ENCODE measurements at regions not wholly inside any gene's neighbourhood (a gene's known extent, or its start where the extent isn't known, plus 50 kb on each side); places are given as distances from the start of the nearest gene placed in this dataset.

GRCh38 chr6:90916968-90917367 lies 330.1 kb upstream of the MAP3K7 start:
- no peak overlapping the region for H4K5ac ChIP-seq (ENCODE audit: insufficient read length, low read depth, low read length)
- no peak overlapping the region for H2BK5ac ChIP-seq (ENCODE audit: insufficient read length, low read length)
- no peak overlapping the region for H2AK5ac ChIP-seq (ENCODE audit: insufficient read length, low read length)
- H2BK12ac ChIP-seq (ENCODE audit: insufficient read length, low read depth, low read length): no peak overlapping the region
- H3K4me1 Mint-ChIP-seq: peaks cover 0 to 3% of the 10 kb centered on the region in 2 experiments; a peak in 2 of 4 replicates
- H4K20me1 ChIP-seq (ENCODE audit: control insufficient read depth, insufficient read depth, insufficient read length): no peaks in the 10 kb centered on the region
- peaks cover 6% of the 10 kb centered on the region for H3K9me3 ChIP-seq (ENCODE audit: control insufficient read depth, low read depth, low read length)
- H2BK15ac ChIP-seq (ENCODE audit: low read depth, low read length): no peak overlapping the region
- no peaks in the 10 kb centered on the region for H3K79me2 ChIP-seq (ENCODE audit: insufficient read depth, low read length)
- no peak overlapping the region for H3K23ac ChIP-seq (ENCODE audit: insufficient read length, low read depth, low read length)
- H3K4me3 Mint-ChIP-seq: no peak overlapping the region
- no peaks in the 10 kb centered on the region for H3K79me1 ChIP-seq (ENCODE audit: insufficient read depth, low read depth, low read length, poor library complexity, severe bottlenecking)
- H3K9me3 Mint-ChIP-seq: peaks cover 25 to 29% of the 10 kb centered on the region in 2 experiments
- no peak overlapping the region for H3K4me2 ChIP-seq (ENCODE audit: insufficient read depth, insufficient read length, low read length)
- H3K4me1 ChIP-seq (ENCODE audit: insufficient read depth, low read length): no peaks in the 10 kb centered on the region
- H3K27me3 ChIP-seq (ENCODE audit: insufficient read depth, low read length): no peaks in the 10 kb centered on the region
- peaks cover 14 to 22% (median 20%) of the 10 kb centered on the region in 3 experiments for H3K36me3 Mint-ChIP-seq (ENCODE audit: insufficient read depth in 1 of 3, low read depth in 3 of 3)
- TF ChIP-seq CTCF (conservative IDR thresholded peaks at IDR 0.05): no peak
- no CpG with 5 or more reads among the region's 1 CpG for WGBS (ENCODE audit: extremely low coverage, insufficient read length, low lambda C conversion rate)
- DNase-seq: no peak
- no peaks in the 10 kb centered on the region for H3K23me2 ChIP-seq (ENCODE audit: insufficient read length, low read depth, low read length, poor library complexity, severe bottlenecking)
- no peak overlapping the region for H3K18ac ChIP-seq (ENCODE audit: insufficient read length, low read depth, low read length)
- H3K4ac ChIP-seq (ENCODE audit: low read depth, low read length): no peak overlapping the region
- H4K8ac ChIP-seq (replicated peaks; ENCODE audit: insufficient read length, low read depth, low read length): no peak overlapping the region
- H3K56ac ChIP-seq (ENCODE audit: insufficient read length, low read depth, low read length): no peak overlapping the region
- H3K14ac ChIP-seq (ENCODE audit: insufficient read depth, low read length): no peak overlapping the region
- no peak overlapping the region for H2AFZ ChIP-seq (ENCODE audit: low read length)
- no peak overlapping the region for H2BK120ac ChIP-seq (ENCODE audit: low read depth, low read length, poor library complexity, severe bottlenecking)
- H3K27ac ChIP-seq (ENCODE audit: insufficient read length, low read depth, low read length): no peak overlapping the region
- H4K91ac ChIP-seq (ENCODE audit: insufficient read length, low read depth, low read length): no peak overlapping the region
- H3K9ac ChIP-seq (ENCODE audit: extremely low read depth, insufficient read length, low read length): no peak overlapping the region
- no peak overlapping the region for H3K27ac Mint-ChIP-seq
- H2BK20ac ChIP-seq (ENCODE audit: low read depth, low read length, poor library complexity, severe bottlenecking): no peak overlapping the region
- H3K27me3 Mint-ChIP-seq (ENCODE audit: low read depth): peaks cover 2% of the 10 kb centered on the region
- no peak overlapping the region for H3T11ph ChIP-seq (ENCODE audit: low read length)

Data from H9 (cell line).